IMR-90 (cell line): ENCODE measurements at regions not wholly inside any gene's neighbourhood (a gene's known extent, or its start where the extent isn't known, plus 50 kb on each side); places are given as distances from the start of the nearest gene placed in this dataset.

Experiments
- FOS ChIP-seq: fragments of 150-350 bp; IDR thresholded peaks from 2 replicates; pipeline ENCODE4 v1.6.1; 2016; ENCODE audit warnings: low read depth, low read length
- POLR2A ChIP-seq: IDR thresholded peaks from 2 replicates; pipeline ENCODE4 v1.6.1; 2012; ENCODE audit warnings: mild to moderate bottlenecking, low read depth, low read length
- RAD21 ChIP-seq: IDR thresholded peaks from 2 replicates; pipeline ENCODE4 v1.6.1; 2012; ENCODE audit warnings: low read length, improper control_type of control experiment
- RCOR1 ChIP-seq: IDR thresholded peaks from 2 replicates; pipeline ENCODE4 v1.6.1; 2012; ENCODE audit warnings: mild to moderate bottlenecking, low read length, improper control_type of control experiment; ENCODE audit not compliant: insufficient replicate concordance
- TF ChIP-seq, protein P1 (sequence below): conservative IDR thresholded peaks from 2 replicates; pipeline ENCODE4 v1.5.1; 2012; ENCODE audit warnings: mild to moderate bottlenecking, low read depth, low read length, improper control_type of control experiment

DNA sequence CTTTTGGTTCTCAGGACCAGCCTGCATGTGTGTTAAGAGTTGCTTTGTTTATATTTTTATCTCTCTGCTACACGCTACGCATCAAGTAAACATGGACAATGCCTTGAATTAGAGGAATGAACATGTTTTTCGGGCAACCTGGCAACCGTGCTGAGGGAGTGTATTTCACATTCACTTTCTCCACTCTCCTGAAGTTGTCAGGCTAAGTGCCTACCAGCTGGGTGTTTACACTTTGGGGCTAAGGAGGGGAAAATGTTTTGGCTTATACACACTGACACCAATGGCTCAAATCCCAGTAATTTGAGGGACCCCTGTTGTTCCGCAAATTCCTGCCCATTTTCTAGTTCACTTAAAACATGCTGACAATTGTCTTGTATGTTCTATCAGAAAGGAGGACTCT, 141.5 kb upstream of the PDE7B start:
- TF ChIP-seq, protein P1, sequence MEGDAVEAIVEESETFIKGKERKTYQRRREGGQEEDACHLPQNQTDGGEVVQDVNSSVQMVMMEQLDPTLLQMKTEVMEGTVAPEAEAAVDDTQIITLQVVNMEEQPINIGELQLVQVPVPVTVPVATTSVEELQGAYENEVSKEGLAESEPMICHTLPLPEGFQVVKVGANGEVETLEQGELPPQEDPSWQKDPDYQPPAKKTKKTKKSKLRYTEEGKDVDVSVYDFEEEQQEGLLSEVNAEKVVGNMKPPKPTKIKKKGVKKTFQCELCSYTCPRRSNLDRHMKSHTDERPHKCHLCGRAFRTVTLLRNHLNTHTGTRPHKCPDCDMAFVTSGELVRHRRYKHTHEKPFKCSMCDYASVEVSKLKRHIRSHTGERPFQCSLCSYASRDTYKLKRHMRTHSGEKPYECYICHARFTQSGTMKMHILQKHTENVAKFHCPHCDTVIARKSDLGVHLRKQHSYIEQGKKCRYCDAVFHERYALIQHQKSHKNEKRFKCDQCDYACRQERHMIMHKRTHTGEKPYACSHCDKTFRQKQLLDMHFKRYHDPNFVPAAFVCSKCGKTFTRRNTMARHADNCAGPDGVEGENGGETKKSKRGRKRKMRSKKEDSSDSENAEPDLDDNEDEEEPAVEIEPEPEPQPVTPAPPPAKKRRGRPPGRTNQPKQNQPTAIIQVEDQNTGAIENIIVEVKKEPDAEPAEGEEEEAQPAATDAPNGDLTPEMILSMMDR, result no peak
- TF ChIP-seq POLR2A (no peak), FOS (no peak), RAD21 (no peak), RCOR1 (no peak)
